Neuronal stem cell (in vitro differentiated cells): ENCODE measurements at regions not wholly inside any gene's neighbourhood (a gene's known extent, or its start where the extent isn't known, plus 50 kb on each side); places are given as distances from the start of the nearest gene placed in this dataset.
"Not testable (repeated sequence)": the region's sequence is repeated elsewhere in the genome, so short reads cannot be mapped to it uniquely, and the experiment has no call there.

Source experiments
- DNase-seq: peaks from one replicate; pipeline ENCODE4 v3.0.0-alpha.2; 2013; ENCODE audit warnings: low spot score
- H2AFZ ChIP-seq: one replicate; pipeline ENCODE4 v1.6.1; 2013; ENCODE audit warnings: mild to moderate bottlenecking, low read length, inconsistent platforms
- H2AK5ac ChIP-seq: 2 replicates; pipeline ENCODE4 v1.6.1; 2013; ENCODE audit warnings: low read depth, mild to moderate bottlenecking, inconsistent platforms, low read length, moderate library complexity, mixed read lengths
- H2BK120ac ChIP-seq: 2 replicates; pipeline ENCODE4 v1.6.1; 2013; ENCODE audit warnings: low read depth, mild to moderate bottlenecking, inconsistent platforms, low read length, moderate library complexity, mixed read lengths
- H2BK12ac ChIP-seq: one replicate; pipeline ENCODE4 v1.6.1; 2013; ENCODE audit warnings: low read length, inconsistent platforms
- H2BK15ac ChIP-seq: 2 replicates; pipeline ENCODE4 v1.6.1; 2013; ENCODE audit warnings: mild to moderate bottlenecking, low read length, inconsistent platforms, mixed read lengths
- H2BK5ac ChIP-seq: one replicate; pipeline ENCODE4 v1.6.1; 2013; ENCODE audit warnings: inconsistent platforms, mild to moderate bottlenecking, low read length, moderate library complexity
- H3K14ac ChIP-seq: one replicate; pipeline ENCODE4 v1.6.1; 2013; ENCODE audit warnings: low read length, inconsistent platforms
- H3K18ac ChIP-seq: 2 replicates; pipeline ENCODE4 v1.6.1; 2013; ENCODE audit warnings: low read length, inconsistent platforms
- H3K23ac ChIP-seq: 2 replicates; pipeline ENCODE4 v1.6.1; 2013; ENCODE audit warnings: low read depth, mild to moderate bottlenecking, mixed read lengths, low read length, inconsistent platforms; ENCODE audit not compliant: poor library complexity
- H3K27ac ChIP-seq: replicated peaks from 3 replicates; pipeline ENCODE4 v1.5.1; 2013; ENCODE audit warnings: low read length, inconsistent platforms
- H3K27me3 ChIP-seq, 3 experiments: 2 replicates each; pipeline ENCODE4 v1.6.1; 2013; ENCODE audit warnings: low read length in 3 of 3, mild to moderate bottlenecking in 2 of 3, inconsistent platforms in 1 of 3, low read depth in 1 of 3, mixed read lengths in 1 of 3, moderate library complexity in 1 of 3; ENCODE audit not compliant: control insufficient read depth in 3 of 3, insufficient read depth in 3 of 3
- H3K36me3 ChIP-seq, 2 donors: replicated peaks in 1 of 2; 2 replicates each; pipeline ENCODE4 v1.6.1; 2013; ENCODE audit warnings: low read length in 2 of 2; ENCODE audit not compliant: control insufficient read depth in 2 of 2, insufficient read depth in 2 of 2
- H3K4ac ChIP-seq: 2 replicates; pipeline ENCODE4 v1.6.1; 2013; ENCODE audit warnings: inconsistent platforms, mild to moderate bottlenecking, low read length, moderate library complexity
- H3K4me1 ChIP-seq, 2 donors: 1 replicate in 1 of 2; 2 replicates in 1 of 2; pipeline ENCODE4 v1.6.1; 2013; ENCODE audit warnings: low read length in 2 of 2, low read depth in 1 of 2; ENCODE audit not compliant: control insufficient read depth in 2 of 2, insufficient read depth in 1 of 2
- H3K4me2 ChIP-seq: one replicate; pipeline ENCODE4 v1.6.1; 2013; ENCODE audit warnings: mild to moderate bottlenecking, low read length, inconsistent platforms; ENCODE audit not compliant: insufficient read depth, poor library complexity, severe bottlenecking
- H3K4me3 ChIP-seq, 2 donors: 2 replicates each; pipeline ENCODE4 v1.5.1; 2013; ENCODE audit warnings: low read length in 2 of 2, mild to moderate bottlenecking in 2 of 2, inconsistent platforms in 1 of 2, moderate library complexity in 1 of 2
- H3K79me1 ChIP-seq: one replicate; pipeline ENCODE4 v1.6.1; 2013; ENCODE audit warnings: low read depth, mild to moderate bottlenecking, inconsistent platforms, low read length, moderate library complexity
- H3K9ac ChIP-seq: one replicate; pipeline ENCODE4 v1.6.1; 2013; ENCODE audit warnings: mild to moderate bottlenecking, low read depth, low read length, inconsistent platforms; ENCODE audit not compliant: poor library complexity
- H3K9me3 ChIP-seq, 2 donors: replicated peaks in 1 of 2; 2 replicates each; pipeline versions ENCODE3 to v1.6.1; 2013; ENCODE audit warnings: low read length in 2 of 2, mild to moderate bottlenecking in 2 of 2, inconsistent platforms in 1 of 2, low read depth in 1 of 2, mixed read lengths in 1 of 2, moderate library complexity in 1 of 2; ENCODE audit not compliant: control insufficient read depth in 2 of 2, insufficient read depth in 1 of 2
- H4K8ac ChIP-seq: one replicate; pipeline ENCODE4 v1.6.1; 2013; ENCODE audit warnings: low read depth, mild to moderate bottlenecking, inconsistent platforms, low read length, moderate library complexity
- H4K91ac ChIP-seq: one replicate; pipeline ENCODE4 v1.6.1; 2013; ENCODE audit warnings: low read length, low read depth, mild to moderate bottlenecking, inconsistent platforms; ENCODE audit not compliant: poor library complexity
- WGBS, 2 donors: extraction: QIAGEN DNeasy Blood & Tissue Kit; methylation state at CpG; one replicate each; pipeline ENCODE4 v1.1.7; 2013; ENCODE audit warnings: missing lambda C conversion rate in 2 of 2, mixed read lengths in 1 of 2; ENCODE audit not compliant: insufficient read length in 2 of 2, insufficient replicate concordance in 1 of 2; ENCODE audit errors: extremely low coverage in 2 of 2; 5-methylcytosine and 5-hydroxymethylcytosine counted together

GRCh38 chr1:118280656-118281055 is 95.6 kb upstream of the SPAG17 start:
- not testable (repeated sequence) for H3K27me3 ChIP-seq, H3K14ac ChIP-seq, H3K4me2 ChIP-seq, H3K23ac ChIP-seq, H2BK120ac ChIP-seq, H3K4ac ChIP-seq, H2BK12ac ChIP-seq, H2AFZ ChIP-seq, H3K4me1 ChIP-seq, H4K8ac ChIP-seq, H3K18ac ChIP-seq, H3K4me3 ChIP-seq, H3K36me3 ChIP-seq, H3K9me3 ChIP-seq, H4K91ac ChIP-seq, H3K27ac ChIP-seq, H2BK15ac ChIP-seq, H3K79me1 ChIP-seq, H3K9ac ChIP-seq, H2AK5ac ChIP-seq, H2BK5ac ChIP-seq, DNase-seq
- WGBS, 2 donors: no CpG with 5 or more reads among the region's 10 CpGs

DNA sequence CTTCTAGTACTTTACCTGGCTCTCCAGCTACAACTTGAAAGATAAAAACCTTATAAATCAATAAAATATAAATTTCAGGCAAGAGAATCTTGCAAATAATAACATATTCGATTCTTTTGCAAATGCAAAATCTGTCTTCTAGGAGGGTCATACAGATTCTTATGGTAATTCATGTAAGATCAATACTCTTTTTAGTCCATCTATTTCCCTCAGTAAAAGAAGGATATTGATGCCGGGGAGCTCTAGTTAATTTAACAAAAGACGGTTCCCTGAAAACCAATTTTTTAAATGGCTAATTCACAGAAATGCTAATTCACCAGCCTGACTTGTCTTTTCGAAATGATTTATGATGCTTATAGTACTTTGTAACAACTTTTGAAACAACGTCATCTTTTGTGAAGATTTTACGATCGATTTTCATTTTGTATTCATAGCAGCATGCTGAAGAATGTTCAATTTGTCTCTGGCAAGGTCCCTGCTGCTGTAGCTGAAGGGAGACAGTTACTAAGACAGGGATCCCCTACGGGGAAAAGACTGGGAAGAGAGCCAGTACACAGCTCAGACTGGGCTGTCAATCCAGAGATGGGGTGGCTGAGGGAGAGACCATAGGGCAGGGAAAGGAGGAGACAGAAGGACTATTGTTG is 90.6 kb upstream of the SPAG17 start:
- Histone ChIP-seq H3K79me1 (peaks cover 3% of the 10 kb centered on the region), H3K27ac (no peak overlapping the region), H4K8ac (no peak overlapping the region), H3K4me2 (no peak overlapping the region), H2BK120ac (no peak overlapping the region), H3K9me3 (no peaks in the 10 kb centered on the region), H4K91ac (no peak overlapping the region), H3K9ac (no peak overlapping the region), H2BK15ac (no peak overlapping the region), H3K4ac (no peak overlapping the region), H3K23ac (no peak overlapping the region), H2BK5ac (no peak overlapping the region), H3K4me1 (no peaks in the 10 kb centered on the region), H2BK12ac (no peak overlapping the region), H2AFZ (no peak overlapping the region), H3K27me3 (no peaks in the 10 kb centered on the region), H3K14ac (no peak overlapping the region), H3K36me3 (no peaks in the 10 kb centered on the region), H3K18ac (no peak overlapping the region), H3K4me3 (no peak overlapping the region), H2AK5ac (no peak overlapping the region)
- no CpG with 5 or more reads among the region's 8 CpGs for WGBS, 2 donors
- DNase-seq: no peak

DNA sequence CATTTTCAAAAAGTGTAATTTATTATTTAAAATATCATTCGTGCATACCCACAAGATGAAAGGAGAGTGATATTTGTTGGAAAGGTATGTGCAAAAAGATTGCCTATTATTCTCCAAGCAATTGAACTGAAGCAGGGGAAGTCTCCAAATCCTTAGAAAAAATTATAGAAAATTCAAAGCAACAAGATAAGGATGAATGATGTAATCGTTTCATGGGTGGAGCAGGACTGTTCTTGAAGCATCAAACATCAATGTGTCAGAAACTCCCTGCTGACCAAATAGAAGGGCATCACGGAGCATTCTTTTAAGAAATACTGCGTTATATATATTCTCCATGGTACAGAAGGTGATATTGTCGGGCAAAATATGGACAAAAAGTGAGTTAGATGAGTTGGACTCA is 87.9 kb upstream of the SPAG17 start:
- H3K4ac ChIP-seq: no peak overlapping the region
- H2AK5ac ChIP-seq: no peak overlapping the region
- no peak for DNase-seq
- H3K9me3 ChIP-seq: no peaks in the 10 kb centered on the region
- no CpG with 5 or more reads among the region's 5 CpGs for WGBS, 2 donors
- no peak overlapping the region for H2AFZ ChIP-seq
- H3K27me3 ChIP-seq: no peaks in the 10 kb centered on the region
- no peak overlapping the region for H3K14ac ChIP-seq
- no peak overlapping the region for H2BK12ac ChIP-seq
- H3K4me3 ChIP-seq: no peak overlapping the region
- no peaks in the 10 kb centered on the region for H3K36me3 ChIP-seq
- no peak overlapping the region for H3K27ac ChIP-seq
- H2BK5ac ChIP-seq: no peak overlapping the region
- no peak overlapping the region for H3K18ac ChIP-seq
- H3K9ac ChIP-seq: no peak overlapping the region
- H4K8ac ChIP-seq: no peak overlapping the region
- no peak overlapping the region for H2BK120ac ChIP-seq
- H2BK15ac ChIP-seq: no peak overlapping the region
- H3K23ac ChIP-seq: no peak overlapping the region
- H4K91ac ChIP-seq: no peak overlapping the region
- no peaks in the 10 kb centered on the region for H3K4me1 ChIP-seq
- H3K4me2 ChIP-seq: no peak overlapping the region
- no peaks in the 10 kb centered on the region for H3K79me1 ChIP-seq

DNA sequence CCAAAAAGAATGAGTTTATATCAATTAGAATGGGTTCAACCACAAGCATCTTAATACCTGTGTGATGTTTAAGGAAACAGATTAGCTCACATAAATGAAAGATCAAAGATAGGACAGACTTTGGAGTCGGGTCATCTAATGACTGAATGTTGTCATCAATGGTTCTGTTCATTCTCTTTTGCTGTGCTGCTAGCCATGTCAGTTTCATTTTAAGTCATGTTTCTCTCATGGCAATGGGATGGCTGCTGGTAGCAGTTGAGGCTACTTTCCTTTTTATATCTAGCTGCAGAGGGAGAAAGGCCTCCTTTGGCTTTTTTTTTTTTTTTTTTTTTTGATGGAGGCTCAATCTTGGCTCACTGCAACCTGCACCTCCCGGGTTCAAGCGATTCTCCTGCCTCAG is 86.9 kb upstream of the SPAG17 start:
- no peak for DNase-seq
- Histone ChIP-seq H3K18ac (no peak overlapping the region), H3K14ac (no peak overlapping the region), H2BK15ac (no peak overlapping the region), H3K9me3 (no peaks in the 10 kb centered on the region), H3K23ac (no peak overlapping the region), H2BK120ac (no peak overlapping the region), H2BK12ac (no peak overlapping the region), H3K27me3 (no peaks in the 10 kb centered on the region), H4K8ac (no peak overlapping the region), H3K4me2 (no peak overlapping the region), H3K4ac (no peak overlapping the region), H2AFZ (no peak overlapping the region), H3K4me1 (no peaks in the 10 kb centered on the region), H4K91ac (no peak overlapping the region), H3K79me1 (no peaks in the 10 kb centered on the region), H3K27ac (no peak overlapping the region), H3K36me3 (no peaks in the 10 kb centered on the region), H2BK5ac (no peak overlapping the region), H3K9ac (no peak overlapping the region), H3K4me3 (no peak overlapping the region), H2AK5ac (no peak overlapping the region)
- WGBS, 2 donors: no CpG with 5 or more reads among the region's 3 CpGs
